ENCODE measurements at regions not wholly inside any gene's neighbourhood (a gene's known extent, or its start where the extent isn't known, plus 50 kb on each side); places are given as distances from the start of the nearest gene placed in this dataset.
"Not testable (repeated sequence)": the region's sequence is repeated elsewhere in the genome, so short reads cannot be mapped to it uniquely, and the experiment has no call there.

DNA sequence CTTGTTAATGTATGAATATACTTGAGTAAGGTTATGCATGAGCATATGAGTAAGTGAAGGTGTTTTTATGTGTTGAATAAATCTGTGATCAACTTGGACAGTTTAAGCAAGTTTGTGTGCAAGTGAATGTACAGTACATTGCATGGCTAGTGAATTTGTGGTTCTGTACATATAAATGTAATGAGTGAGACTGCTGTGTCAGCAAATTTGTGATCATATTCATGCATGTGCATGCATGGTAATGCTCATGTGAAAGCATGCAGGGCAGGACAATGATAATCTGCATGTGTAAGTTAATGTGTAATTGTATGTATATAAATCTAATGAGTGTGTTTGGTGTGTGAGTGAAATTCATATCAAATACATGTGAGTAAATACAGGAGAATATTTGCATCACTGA lies 188.5 kb downstream of the PWWP3B start:
- no peak for DNase-seq

GRCh38 chrX:106363214-106363613 lies 195.1 kb downstream of the PWWP3B start:
- DNase-seq: no peak

- DNase-seq: no peak
Observed at GRCh38 chrX:106378616-106379015, 210.5 kb downstream of the PWWP3B start.

- no peak for DNase-seq
Observed at GRCh38 chrX:106391284-106391911, 220.4 kb upstream of the RADX start.

GRCh38 chrX:106392346-106392745 lies 219.4 kb upstream of the RADX start:
- no peak for DNase-seq

GRCh38 chrX:106397788-106398538 lies 213.8 kb upstream of the RADX start:
- DNase-seq: no peak

GRCh38 chrX:106401965-106402559 lies 209.7 kb upstream of the RADX start:
- no peak for DNase-seq

GRCh38 chrX:106404512-106404911 lies 207.3 kb upstream of the RADX start:
- no peak for DNase-seq

DNA sequence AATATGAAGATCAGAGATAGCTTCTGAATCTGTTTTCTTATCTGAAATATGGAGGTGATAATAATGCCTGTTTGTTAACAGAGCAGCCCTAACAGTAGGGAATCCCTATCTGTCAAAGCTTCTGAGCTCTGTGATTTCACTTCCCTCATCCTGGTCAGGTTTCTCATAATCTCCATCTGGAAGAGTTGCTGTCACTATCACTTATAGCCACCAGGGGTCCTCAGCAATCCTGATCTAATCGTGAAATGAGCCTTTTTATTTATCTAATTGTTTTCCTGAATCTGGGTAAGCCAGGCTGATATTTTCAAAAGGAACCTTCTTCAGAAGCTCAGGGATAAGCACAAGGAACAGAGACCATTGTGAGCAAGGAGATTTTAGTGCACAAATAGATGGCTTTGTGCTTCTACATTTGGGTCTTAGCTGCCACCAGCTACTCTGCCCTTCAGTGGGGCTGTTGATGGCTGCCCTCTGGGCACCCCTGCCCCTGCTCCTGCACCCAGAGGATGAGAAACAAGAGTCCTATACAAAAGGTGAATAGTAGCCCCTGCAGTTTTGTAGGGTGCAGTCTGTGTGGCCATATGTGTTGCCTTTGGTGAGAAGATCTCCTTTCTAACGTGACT lies 196.4 kb upstream of the RADX start:
- DNase-seq: peak; percentile 16

DNA sequence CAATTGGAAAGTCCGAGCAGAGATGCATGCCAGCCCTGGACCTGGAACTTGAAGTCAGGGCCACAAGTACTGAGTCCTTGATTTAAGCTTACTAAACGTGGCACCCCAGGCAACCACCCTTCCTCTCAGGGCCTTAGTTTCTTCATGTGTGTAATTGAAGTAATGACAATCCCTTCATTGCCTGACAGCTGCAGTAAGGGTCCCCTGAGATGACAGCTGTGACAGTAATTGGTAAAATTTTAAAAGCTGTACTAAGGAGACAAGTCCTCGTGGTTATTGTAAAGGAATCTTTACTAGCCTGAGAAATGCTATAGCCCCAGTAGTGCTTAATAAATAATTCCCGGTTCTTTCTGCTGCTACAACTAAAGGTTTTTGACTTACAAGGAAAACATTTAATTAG lies 175.1 kb upstream of the RADX start:
- DNase-seq: no peak

GRCh38 chrX:106437407-106437806 lies 174.4 kb upstream of the RADX start:
- no peak for DNase-seq

- no peak for DNase-seq
Observed at GRCh38 chrX:106450405-106450804, 161.4 kb upstream of the RADX start.

DNA sequence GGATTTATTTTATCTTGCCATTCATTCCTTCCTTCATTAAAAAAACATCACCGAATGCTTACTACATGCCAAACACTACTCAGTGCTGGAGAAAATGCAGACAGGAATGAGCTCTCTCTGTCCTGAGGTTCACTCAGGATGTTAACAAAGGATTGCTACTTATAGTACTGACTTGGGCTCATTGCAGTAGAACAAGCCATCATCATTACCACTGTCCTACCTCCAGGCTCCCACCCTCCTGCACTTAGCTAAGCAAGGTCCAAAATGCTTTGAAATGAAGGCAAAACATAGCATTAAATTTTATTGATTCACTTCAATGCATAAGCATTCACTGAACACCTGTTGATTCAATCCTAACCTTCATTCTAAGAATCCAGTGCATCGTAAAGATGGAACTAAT lies 159.8 kb upstream of the RADX start:
- no peak for DNase-seq

DNA sequence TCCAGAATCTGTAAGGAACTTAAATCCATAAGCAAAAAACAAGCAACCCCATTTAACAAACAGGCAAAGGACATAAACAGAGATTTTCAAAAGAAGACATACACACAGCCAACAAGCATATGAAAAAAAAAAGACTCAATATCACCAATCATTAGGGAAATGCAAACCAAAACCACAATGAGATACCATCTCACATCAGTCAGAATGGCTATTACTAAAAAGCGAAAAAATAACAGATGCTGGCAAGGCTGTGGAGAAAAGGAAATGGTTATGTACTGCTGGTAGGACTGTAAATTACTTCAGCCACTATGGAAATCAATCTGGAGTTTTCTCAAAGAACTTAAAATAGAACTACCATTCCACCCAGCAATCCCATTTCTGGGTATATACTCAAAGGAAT lies 156.8 kb upstream of the RADX start:
- no peak for DNase-seq

- DNase-seq: no peak
Observed at GRCh38 chrX:106457802-106458201, 154.0 kb upstream of the RADX start.

- no peak for DNase-seq
Observed at GRCh38 chrX:106467422-106467821, 144.4 kb upstream of the RADX start.

GRCh38 chrX:106467943-106468342 lies 143.8 kb upstream of the RADX start:
- no peak for DNase-seq

DNA sequence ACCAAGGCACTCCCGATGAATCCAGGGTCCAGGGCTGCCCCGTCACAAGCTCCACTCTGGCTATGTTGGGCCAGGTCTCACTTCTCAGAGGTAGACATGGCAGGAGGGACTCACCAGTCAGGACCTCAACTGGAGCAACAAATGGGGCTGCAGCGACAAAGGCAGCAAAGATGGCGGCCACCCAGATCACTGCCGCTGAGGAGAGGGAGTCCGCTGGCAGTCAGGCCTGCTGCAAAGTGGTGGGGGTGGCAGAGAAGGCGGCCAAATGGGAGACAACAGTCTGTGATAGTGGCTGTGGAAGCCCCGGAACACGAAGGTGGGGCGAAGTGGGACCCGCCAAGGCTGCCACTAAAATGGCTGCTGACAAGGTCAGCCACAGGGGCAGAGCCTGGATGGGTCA lies 143.3 kb upstream of the RADX start:
- no peak for DNase-seq

DNA sequence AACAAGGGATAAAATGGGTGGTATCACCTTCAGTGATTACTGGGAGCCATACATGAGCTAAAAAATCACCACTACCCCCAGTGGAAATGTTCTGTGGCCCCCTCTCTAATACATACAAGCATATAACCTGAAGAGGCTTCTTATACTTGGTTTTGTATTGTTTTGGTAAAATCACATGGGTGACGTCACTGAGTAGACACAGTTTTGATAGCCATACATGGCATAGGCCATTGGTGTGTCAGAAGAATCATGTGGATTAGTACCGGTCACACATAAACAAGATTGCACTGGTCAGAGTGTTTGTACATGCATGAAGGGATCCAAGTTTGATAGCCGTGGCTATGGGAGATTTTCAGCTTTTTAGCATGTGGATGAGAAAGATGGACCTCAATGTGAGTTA lies 131.9 kb upstream of the RADX start:
- no peak for DNase-seq

DNA sequence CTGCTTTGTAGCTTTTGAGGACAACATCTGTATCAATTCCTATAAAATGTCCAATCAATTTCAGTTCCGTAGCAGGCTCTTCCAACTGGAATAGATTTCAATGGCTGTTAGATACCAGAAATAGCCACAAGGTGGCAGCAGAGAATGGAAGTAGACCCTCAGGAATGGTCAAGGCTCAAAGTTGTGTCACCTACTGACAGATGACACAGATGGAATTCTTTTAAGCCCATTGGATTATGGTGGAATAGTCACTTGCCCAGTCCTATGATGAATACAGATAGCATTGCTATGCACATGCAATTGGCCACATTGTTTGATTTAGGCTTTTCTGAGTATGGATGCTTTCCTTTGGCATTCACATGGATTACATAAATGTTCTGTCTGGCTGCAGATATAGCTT lies 130.4 kb upstream of the RADX start:
- peak; percentile 41 for DNase-seq

DNA sequence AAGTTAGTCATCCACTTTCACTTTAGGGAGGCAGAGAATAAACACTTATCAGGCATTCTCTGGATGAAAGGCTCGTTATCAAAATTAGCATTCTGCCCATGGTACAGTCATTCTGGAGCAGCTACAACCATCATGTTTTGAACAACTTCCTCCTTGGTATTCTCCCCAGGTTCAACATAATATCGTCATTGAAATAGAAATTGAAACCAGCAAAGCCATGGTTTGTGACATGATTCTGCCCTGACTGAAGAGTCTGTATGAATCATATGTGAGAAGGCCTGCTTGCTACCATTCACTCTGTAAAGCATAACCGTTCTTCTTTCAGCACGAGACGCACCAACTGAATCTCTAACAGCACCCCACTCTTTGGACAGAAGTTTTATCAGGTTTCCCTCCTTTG lies 127.5 kb upstream of the RADX start:
- DNase-seq: no peak

DNA sequence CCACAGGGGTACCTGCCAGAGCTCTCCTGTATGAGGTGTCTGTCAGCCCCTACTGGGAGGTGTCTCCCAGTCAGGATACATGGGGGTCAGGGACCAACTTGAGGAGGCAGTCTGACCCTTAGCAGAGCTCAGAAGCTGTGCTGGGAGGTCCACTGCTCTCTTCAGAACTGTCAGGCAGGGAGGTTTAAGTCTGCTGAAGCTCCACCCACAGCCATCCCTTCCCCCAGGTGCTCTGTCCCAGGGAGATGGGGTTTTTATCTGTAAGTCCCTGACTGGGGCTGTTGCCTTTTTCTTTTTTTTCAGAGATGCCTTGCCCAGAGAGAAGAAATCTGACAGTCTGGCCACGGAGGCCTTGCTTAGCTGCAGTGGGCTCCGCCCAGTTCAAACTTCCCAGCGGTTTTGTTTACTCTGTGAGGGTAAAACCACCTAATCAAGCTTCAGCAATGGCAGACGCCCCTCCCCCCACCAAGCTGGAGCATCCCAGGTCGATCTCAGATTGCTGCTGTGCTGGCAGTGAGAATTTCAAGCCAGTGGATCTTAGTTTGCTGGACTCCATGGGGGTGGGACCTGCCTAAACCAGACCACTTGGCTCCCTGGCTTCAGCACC lies 118.5 kb upstream of the RADX start:
- not testable (repeated sequence) for DNase-seq

DNA sequence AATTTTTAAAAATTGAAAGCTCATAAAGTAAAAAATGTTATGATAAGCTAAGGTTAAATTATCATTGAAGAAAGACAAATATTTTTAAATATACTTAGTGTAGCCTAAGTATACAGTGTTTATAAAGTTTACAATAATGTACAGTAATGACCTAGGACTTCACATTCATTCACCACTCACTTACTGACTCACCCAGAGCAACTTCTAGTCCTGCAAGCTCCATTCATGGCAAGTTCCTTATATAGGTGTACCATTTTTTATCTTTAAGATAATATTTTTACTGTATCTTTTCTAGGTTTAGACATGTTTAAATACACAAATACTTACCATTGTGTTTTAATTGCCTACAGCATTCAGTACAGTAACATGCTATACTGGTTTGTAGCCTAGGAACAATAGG lies 112.3 kb upstream of the RADX start:
- DNase-seq: no peak

All from renal pelvis (tissue), 1 donor.